Stomach (tissue), 4 donors: ENCODE measurements at regions not wholly inside any gene's neighbourhood (a gene's known extent, or its start where the extent isn't known, plus 50 kb on each side); places are given as distances from the start of the nearest gene placed in this dataset.

Experiments used
- POLR2A ChIP-seq, 4 donors: fragments of 450-650 bp; IDR thresholded peaks; one replicate each; pipeline ENCODE4 v1.6.1; 2016; ENCODE audit warnings: antibody characterized with exemption in 4 of 4, control low read depth in 2 of 4, mild to moderate bottlenecking in 1 of 4, moderate library complexity in 1 of 4
- TF ChIP-seq, protein P1 (sequence below), 7 experiments: fragments of 450-650 bp in 4 of 7; fragments of 200-600 bp in 3 of 7; sonication (generic) in 3 of 7; IDR thresholded peaks; one replicate each; pipeline ENCODE4 v1.5.1; 2016 to 2019; ENCODE audit warnings: antibody characterized with exemption in 7 of 7, control low read depth in 2 of 7, mild to moderate bottlenecking in 1 of 7

DNA sequence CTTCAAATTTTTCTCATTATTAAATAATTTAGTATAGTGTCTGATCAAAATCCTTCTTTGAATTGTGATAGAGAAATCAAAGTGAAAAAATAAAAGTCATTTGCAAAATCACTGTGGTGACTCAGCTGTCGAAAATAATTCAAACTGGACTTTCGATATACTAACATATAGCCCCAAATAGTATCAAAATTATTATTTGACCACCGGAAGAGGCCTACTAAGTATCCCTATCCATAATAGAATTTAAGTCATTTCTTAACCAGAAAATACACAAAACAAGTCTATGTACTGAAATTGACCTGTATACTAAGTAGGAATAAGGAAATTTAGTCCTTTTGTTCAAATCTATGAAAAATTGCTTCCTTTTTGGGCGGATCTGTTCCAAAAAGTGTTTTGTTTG, 180.7 kb downstream of the MRPL39 start:
- TF ChIP-seq, protein P1, sequence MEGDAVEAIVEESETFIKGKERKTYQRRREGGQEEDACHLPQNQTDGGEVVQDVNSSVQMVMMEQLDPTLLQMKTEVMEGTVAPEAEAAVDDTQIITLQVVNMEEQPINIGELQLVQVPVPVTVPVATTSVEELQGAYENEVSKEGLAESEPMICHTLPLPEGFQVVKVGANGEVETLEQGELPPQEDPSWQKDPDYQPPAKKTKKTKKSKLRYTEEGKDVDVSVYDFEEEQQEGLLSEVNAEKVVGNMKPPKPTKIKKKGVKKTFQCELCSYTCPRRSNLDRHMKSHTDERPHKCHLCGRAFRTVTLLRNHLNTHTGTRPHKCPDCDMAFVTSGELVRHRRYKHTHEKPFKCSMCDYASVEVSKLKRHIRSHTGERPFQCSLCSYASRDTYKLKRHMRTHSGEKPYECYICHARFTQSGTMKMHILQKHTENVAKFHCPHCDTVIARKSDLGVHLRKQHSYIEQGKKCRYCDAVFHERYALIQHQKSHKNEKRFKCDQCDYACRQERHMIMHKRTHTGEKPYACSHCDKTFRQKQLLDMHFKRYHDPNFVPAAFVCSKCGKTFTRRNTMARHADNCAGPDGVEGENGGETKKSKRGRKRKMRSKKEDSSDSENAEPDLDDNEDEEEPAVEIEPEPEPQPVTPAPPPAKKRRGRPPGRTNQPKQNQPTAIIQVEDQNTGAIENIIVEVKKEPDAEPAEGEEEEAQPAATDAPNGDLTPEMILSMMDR (IDR thresholded peaks at IDR 0.05): no peak
- TF ChIP-seq POLR2A (IDR thresholded peaks at IDR 0.05): no peak
